GM23338 (cell line): ENCODE measurements at regions not wholly inside any gene's neighbourhood (a gene's known extent, or its start where the extent isn't known, plus 50 kb on each side); places are given as distances from the start of the nearest gene placed in this dataset.

ENCODE experiments used
- ATAC-seq: fragments of 200-7000 bp; cut with Tn5 transposase; 3 replicates; pipeline ENCODE4 v1.9.1; 2020
- DNase-seq: peaks from one replicate; pipeline ENCODE4 v3.0.0-alpha.2; 2015; ENCODE audit warnings: low spot score
- H2AFZ ChIP-seq: fragments of 200-600 bp; sonication (generic); 2 replicates; pipeline ENCODE4 v1.8.0; 2016; ENCODE audit warnings: antibody characterized with exemption, mild to moderate bottlenecking, moderate library complexity
- H3F3A ChIP-seq: fragments of 200-600 bp; sonication (generic); replicated peaks from 2 replicates; pipeline ENCODE4 v1.8.0; 2017; ENCODE audit warnings: antibody characterized with exemption, mixed run types, low read depth
- H3K27ac ChIP-seq: fragments of 200-600 bp; sonication (generic); 2 replicates; pipeline ENCODE4 v1.6.1; 2016; ENCODE audit warnings: low read depth
- H3K27me3 ChIP-seq: fragments of 200-600 bp; sonication (generic); 2 replicates; pipeline ENCODE4 v1.8.0; 2016; ENCODE audit warnings: mild to moderate bottlenecking, mixed run types, moderate library complexity; ENCODE audit not compliant: insufficient read depth
- H3K36me3 ChIP-seq: fragments of 200-600 bp; sonication (generic); 2 replicates; pipeline ENCODE4 v1.8.0; 2016; ENCODE audit warnings: mild to moderate bottlenecking; ENCODE audit not compliant: insufficient read depth
- H3K4me1 ChIP-seq: fragments of 200-600 bp; sonication (generic); 2 replicates; pipeline ENCODE4 v1.8.0; 2016; ENCODE audit warnings: mild to moderate bottlenecking, moderate library complexity; ENCODE audit not compliant: insufficient read depth
- H3K4me2 ChIP-seq: fragments of 200-600 bp; sonication (generic); 2 replicates; pipeline ENCODE4 v1.7.1; 2017; ENCODE audit warnings: mixed run types
- H3K4me3 ChIP-seq: fragments of 200-600 bp; sonication (generic); 2 replicates; pipeline ENCODE4 v1.6.1; 2016; ENCODE audit warnings: mixed run types
- H3K79me2 ChIP-seq: fragments of 200-600 bp; sonication (generic); replicated peaks from 2 replicates; pipeline ENCODE4 v1.8.0; 2017; ENCODE audit warnings: mild to moderate bottlenecking; ENCODE audit not compliant: insufficient read depth
- H3K9me2 ChIP-seq: fragments of 200-600 bp; sonication (generic); 2 replicates; pipeline ENCODE4 v1.8.0; 2017; ENCODE audit not compliant: insufficient read depth
- H4K20me1 ChIP-seq: fragments of 200-600 bp; sonication (generic); replicated peaks from 2 replicates; pipeline ENCODE4 v1.8.0; 2017; ENCODE audit warnings: mild to moderate bottlenecking; ENCODE audit not compliant: insufficient read depth
- H3K27ac Mint-ChIP-seq: 2 replicates; pipeline ENCODE4 v1.8.0; 2020; ENCODE audit warnings: inconsistent platforms, mild to moderate bottlenecking, moderate library complexity, mixed read lengths
- H3K27me3 Mint-ChIP-seq: 3 replicates; pipeline ENCODE4 v1.8.0; 2022; ENCODE audit warnings: low read depth, mild to moderate bottlenecking, moderate library complexity, mixed read lengths, inconsistent platforms; ENCODE audit not compliant: insufficient read depth, poor library complexity
- H3K36me3 Mint-ChIP-seq: 3 replicates; pipeline ENCODE4 v1.8.0; 2021; ENCODE audit warnings: low read depth, mild to moderate bottlenecking, inconsistent platforms, moderate library complexity, mixed read lengths
- H3K4me1 Mint-ChIP-seq: 3 replicates; pipeline ENCODE4 v1.8.0; 2020; ENCODE audit warnings: mild to moderate bottlenecking, inconsistent platforms, mixed read lengths
- H3K4me3 Mint-ChIP-seq: 3 replicates; pipeline ENCODE4 v1.8.0; 2021; ENCODE audit warnings: moderate library complexity, mild to moderate bottlenecking, inconsistent platforms, mixed read lengths
- H3K9me3 Mint-ChIP-seq: 3 replicates; pipeline ENCODE4 v1.8.0; 2020; ENCODE audit warnings: moderate library complexity, mild to moderate bottlenecking, inconsistent platforms, mixed read lengths
- CREB1 ChIP-seq: fragments of 250-450 bp; sonication (Bioruptor Pico); IDR thresholded peaks from 2 replicates; pipeline ENCODE4 v1.5.0; 2020; ENCODE audit warnings: low read depth, mild to moderate bottlenecking, moderate library complexity
- CTCF ChIP-seq, 2 experiments: fragments of 200-600 bp in 1 of 2; sonication (generic) in 1 of 2; conservative IDR thresholded peaks; 2 replicates each; pipeline versions ENCODE4 v1.5.1 to v1.6.1; 2016 to 2017; ENCODE audit warnings: antibody characterized with exemption in 2 of 2, low read depth in 2 of 2, mild to moderate bottlenecking in 2 of 2, moderate library complexity in 1 of 2
- ETS1 ChIP-seq: IDR thresholded peaks from 2 replicates; pipeline ENCODE4 v1.6.1; 2016; ENCODE audit warnings: antibody characterized with exemption
- EZH2 ChIP-seq: fragments of 200-600 bp; sonication (generic); IDR thresholded peaks from one replicate; pipeline ENCODE4 v1.8.0; 2017; ENCODE audit warnings: antibody characterized with exemption, mild to moderate bottlenecking, low read depth; ENCODE audit not compliant: unreplicated experiment
- NANOG ChIP-seq: IDR thresholded peaks from 2 replicates; pipeline ENCODE4 v1.6.1; 2016; ENCODE audit warnings: antibody characterized with exemption, borderline replicate concordance
- POLR2AphosphoS5 ChIP-seq: IDR thresholded peaks from 2 replicates; pipeline ENCODE4 v1.6.1; 2016; ENCODE audit warnings: antibody characterized with exemption, low read depth
- STAT1 ChIP-seq: IDR thresholded peaks from one replicate; pipeline ENCODE4 v1.6.1; 2016; ENCODE audit warnings: antibody characterized with exemption; ENCODE audit not compliant: unreplicated experiment
- ZNF331 ChIP-seq: fragments of 250-450 bp; sonication (Bioruptor Pico); IDR thresholded peaks from 2 replicates; pipeline ENCODE4 v1.5.0; 2020; ENCODE audit warnings: low read depth, mild to moderate bottlenecking, moderate library complexity
- ZNF462 ChIP-seq: fragments of 250-450 bp; sonication (Bioruptor Pico); IDR thresholded peaks from 2 replicates; pipeline ENCODE4 v1.5.0; 2020; ENCODE audit warnings: mild to moderate bottlenecking, moderate library complexity

- DNase-seq: no peak
- H3K27ac Mint-ChIP-seq: no peak overlapping the region
Measured at GRCh38 chr1:68974447-68974846, 477.6 kb upstream of the DEPDC1 start.

GRCh38 chr1:68975212-68975933 lies 478.5 kb upstream of the DEPDC1 start:
- peaks cover 46% of the 10 kb centered on the region for H3K4me1 Mint-ChIP-seq
- ATAC-seq (peak; percentile 89), DNase-seq (peak; percentile 80)
- H3K79me2 ChIP-seq: no peaks in the 10 kb centered on the region
- no peak overlapping the region for H3K4me2 ChIP-seq
- H3K36me3 Mint-ChIP-seq: 0 out of 3 replicates have a peak, but pooled peaks cover 1% of the 10 kb centered on the region
- H3K9me3 Mint-ChIP-seq: no peaks in the 10 kb centered on the region
- H3K27me3 Mint-ChIP-seq: no peaks in the 10 kb centered on the region
- no peaks in the 10 kb centered on the region for H3K36me3 ChIP-seq
- peaks cover 24% of the 10 kb centered on the region for H3K4me1 ChIP-seq
- no peaks in the 10 kb centered on the region for H3F3A ChIP-seq
- H3K27ac Mint-ChIP-seq: peak overlapping the region; percentile 97
- no peak overlapping the region for H3K4me3 Mint-ChIP-seq
- no peak overlapping the region for H2AFZ ChIP-seq
- no peaks in the 10 kb centered on the region for H4K20me1 ChIP-seq
- no peaks in the 10 kb centered on the region for H3K27me3 ChIP-seq
- no peaks in the 10 kb centered on the region for H3K9me2 ChIP-seq
- H3K27ac ChIP-seq: no peak overlapping the region
- H3K4me3 ChIP-seq: no peak overlapping the region
- TF ChIP-seq ZNF462 (CRISPR knock-in tag): no peak
- TF ChIP-seq STAT1: no peak
- no peak for TF ChIP-seq CREB1 (CRISPR knock-in tag)
- no peak for TF ChIP-seq EZH2
- TF ChIP-seq POLR2AphosphoS5: no peak
- TF ChIP-seq ZNF331 (CRISPR knock-in tag): no peak
- TF ChIP-seq NANOG: no peak
- no peak for TF ChIP-seq ETS1

More at GRCh38 chr1:68974447-68974846, 477.6 kb upstream of the DEPDC1 start:
- no peak overlapping the region for H3K4me3 Mint-ChIP-seq
- Histone ChIP-seq H3K9me2 (no peaks in the 10 kb centered on the region), H2AFZ (no peak overlapping the region), H3K36me3 (no peaks in the 10 kb centered on the region), H3K27ac (no peak overlapping the region), H4K20me1 (no peaks in the 10 kb centered on the region), H3K4me1 (peaks cover 28% of the 10 kb centered on the region), H3K27me3 (no peaks in the 10 kb centered on the region), H3K4me2 (no peak overlapping the region), H3F3A (no peaks in the 10 kb centered on the region), H3K79me2 (no peaks in the 10 kb centered on the region), H3K4me3 (no peak overlapping the region)
- H3K9me3 Mint-ChIP-seq: no peaks in the 10 kb centered on the region
- H3K36me3 Mint-ChIP-seq: no peaks in the 10 kb centered on the region
- ATAC-seq: peak; percentile 38
- no peaks in the 10 kb centered on the region for H3K27me3 Mint-ChIP-seq
- no peak for TF ChIP-seq CREB1 (CRISPR knock-in tag)
- TF ChIP-seq CTCF (conservative IDR thresholded peaks at IDR 0.05; ENCODE audit: low read depth in 2 of 2): peak; percentile 18 to 64; a peak in 3 of 4 replicates
- H3K4me1 Mint-ChIP-seq: peaks cover 48% of the 10 kb centered on the region
